ENCODE measurements at regions not wholly inside any gene's neighbourhood (a gene's known extent, or its start where the extent isn't known, plus 50 kb on each side); places are given as distances from the start of the nearest gene placed in this dataset.
"Not testable (repeated sequence)": the region's sequence is repeated elsewhere in the genome, so short reads cannot be mapped to it uniquely, and the experiment has no call there.

DNA sequence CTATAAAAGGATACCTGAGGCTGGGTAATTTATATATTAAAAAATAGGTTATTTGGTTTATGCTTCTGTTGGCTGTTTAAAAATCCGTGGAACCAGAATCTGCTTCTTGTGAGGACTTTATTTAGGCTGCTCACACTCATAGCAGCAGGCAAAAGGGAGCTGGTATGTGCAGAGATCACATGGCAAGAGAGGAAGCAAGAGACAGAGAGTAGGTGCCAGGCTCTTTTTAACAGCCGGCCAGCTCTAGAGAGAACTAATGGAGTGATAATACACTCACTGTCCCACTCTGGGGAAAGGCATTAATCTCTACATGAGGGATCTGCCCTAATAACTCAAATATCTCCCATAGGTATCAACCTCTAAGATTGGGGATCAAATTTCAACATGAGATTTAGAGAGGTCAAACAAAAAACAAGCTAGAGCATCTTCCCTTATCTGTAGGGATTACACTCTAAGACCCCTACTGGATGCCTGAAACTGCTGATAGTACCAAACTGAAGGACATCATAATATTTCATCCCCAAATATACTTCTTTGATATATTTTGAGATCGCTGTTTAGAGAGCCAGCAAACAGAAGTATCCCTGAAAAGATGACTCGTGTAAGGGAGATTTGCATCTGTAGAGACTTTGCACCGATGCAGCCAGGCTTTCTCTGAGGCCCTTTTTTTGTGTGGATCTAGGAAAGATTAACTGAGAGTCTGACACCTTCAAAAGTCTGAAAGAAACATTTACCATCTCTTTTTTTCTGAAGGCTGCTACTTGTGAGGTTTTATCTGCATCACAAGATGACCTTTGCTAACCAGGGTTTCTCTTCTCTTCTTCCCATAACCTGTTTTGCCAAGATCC lies 717.0 kb upstream of the MBL2 start:
- no peaks in the 10 kb centered on the region for H3K36me3 ChIP-seq
- H3K27ac ChIP-seq: no peak overlapping the region
- DNase-seq (peak in 1 of 4 donors; percentile 12), ATAC-seq (no peak)
- H3K4me3 ChIP-seq: no peak overlapping the region
- no peaks in the 10 kb centered on the region for H3K4me1 ChIP-seq
- H3K27me3 ChIP-seq: no peaks in the 10 kb centered on the region
- intact Hi-C loops (cut with DNase I): no loop called here
- TF ChIP-seq, protein P1, sequence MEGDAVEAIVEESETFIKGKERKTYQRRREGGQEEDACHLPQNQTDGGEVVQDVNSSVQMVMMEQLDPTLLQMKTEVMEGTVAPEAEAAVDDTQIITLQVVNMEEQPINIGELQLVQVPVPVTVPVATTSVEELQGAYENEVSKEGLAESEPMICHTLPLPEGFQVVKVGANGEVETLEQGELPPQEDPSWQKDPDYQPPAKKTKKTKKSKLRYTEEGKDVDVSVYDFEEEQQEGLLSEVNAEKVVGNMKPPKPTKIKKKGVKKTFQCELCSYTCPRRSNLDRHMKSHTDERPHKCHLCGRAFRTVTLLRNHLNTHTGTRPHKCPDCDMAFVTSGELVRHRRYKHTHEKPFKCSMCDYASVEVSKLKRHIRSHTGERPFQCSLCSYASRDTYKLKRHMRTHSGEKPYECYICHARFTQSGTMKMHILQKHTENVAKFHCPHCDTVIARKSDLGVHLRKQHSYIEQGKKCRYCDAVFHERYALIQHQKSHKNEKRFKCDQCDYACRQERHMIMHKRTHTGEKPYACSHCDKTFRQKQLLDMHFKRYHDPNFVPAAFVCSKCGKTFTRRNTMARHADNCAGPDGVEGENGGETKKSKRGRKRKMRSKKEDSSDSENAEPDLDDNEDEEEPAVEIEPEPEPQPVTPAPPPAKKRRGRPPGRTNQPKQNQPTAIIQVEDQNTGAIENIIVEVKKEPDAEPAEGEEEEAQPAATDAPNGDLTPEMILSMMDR (IDR thresholded peaks at IDR 0.05): no peak
- H3K9me3 ChIP-seq: peaks cover 0 to 28% of the 10 kb centered on the region in 2 donors

DNA sequence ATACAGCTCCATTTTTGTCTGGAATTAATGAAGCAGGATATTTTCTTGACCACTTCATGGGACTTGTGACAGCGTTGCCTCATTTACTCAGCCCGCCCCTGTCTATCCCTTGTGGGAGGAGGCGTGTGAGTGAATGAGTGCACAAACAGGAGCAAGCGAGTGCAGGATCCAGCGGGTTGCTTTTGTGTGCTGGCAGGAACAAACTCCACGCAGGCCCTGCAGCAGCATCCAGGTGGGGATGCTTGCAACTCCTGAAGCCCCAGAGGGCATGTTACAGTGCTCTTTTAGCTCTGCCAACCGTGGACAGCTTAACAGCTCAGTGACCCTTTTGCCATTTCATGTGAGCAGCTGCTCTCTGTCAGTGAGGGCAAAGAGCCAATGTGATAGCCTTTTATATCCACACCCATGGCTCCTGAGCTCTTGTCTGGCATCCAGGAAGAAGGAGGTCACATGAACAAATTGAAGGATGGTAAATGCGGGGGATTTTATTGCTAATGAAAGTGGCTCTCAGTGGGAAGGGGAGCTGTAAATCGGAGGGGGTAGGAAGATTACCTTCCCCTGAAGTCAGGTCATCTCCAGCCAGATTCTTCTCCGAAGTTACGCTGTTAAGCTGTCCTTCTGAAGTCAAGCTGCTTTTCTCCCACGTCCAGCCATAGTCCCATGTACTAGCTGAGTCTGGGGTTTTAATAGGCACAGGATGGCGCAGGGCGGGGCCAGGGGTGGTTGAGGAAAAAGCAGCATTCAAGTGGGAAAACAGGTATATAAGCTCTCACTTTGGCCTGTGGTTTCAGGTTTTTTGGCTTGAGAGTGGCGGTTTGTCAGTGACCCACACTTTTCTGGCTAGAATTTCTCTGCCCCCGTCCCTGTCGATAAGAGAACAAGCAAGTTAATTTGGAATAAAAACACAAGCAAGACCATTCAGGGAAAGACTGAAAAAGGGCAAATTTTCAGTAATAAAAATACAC lies 714.7 kb upstream of the MBL2 start:
- TF ChIP-seq, protein P1 (IDR thresholded peaks at IDR 0.05): no peak

DNA sequence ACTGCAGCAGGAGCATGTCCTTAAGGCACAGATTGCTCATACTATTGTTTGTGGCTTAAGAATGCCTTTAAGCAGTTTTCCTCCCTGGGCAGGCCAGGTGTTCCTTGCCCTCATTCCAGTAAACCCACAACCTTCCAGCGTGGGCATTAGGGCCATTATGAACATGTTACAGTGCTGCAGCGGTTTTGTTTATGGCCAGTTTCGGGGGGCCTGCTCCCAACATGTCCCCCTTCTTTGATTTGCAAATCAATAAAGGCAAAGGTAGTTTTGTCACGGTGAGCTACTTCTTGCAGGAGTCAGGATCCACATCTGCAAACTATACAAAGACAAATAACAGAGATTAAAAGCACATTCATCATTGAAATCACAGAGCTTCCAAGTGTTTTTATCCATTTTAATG lies 712.8 kb upstream of the MBL2 start:
- H3K4me3 ChIP-seq; H3K36me3 ChIP-seq; H3K27me3 ChIP-seq; intact Hi-C loops (cut with DNase I); DNase-seq; H3K27ac ChIP-seq; ATAC-seq; H3K4me1 ChIP-seq: not testable (repeated sequence)
- H3K9me3 ChIP-seq: peaks cover 0 to 27% of the 10 kb centered on the region in 2 donors

More for the DNA sequence above, 714.7 kb upstream of the MBL2 start:
- intact Hi-C loops (cut with DNase I): no loop called here
- DNase-seq: peak in 1 of 4 donors; percentile 28
- Histone ChIP-seq H3K4me3 (no peak overlapping the region), H3K4me1 (no peaks in the 10 kb centered on the region), H3K27ac (no peak overlapping the region), H3K36me3 (no peaks in the 10 kb centered on the region), H3K9me3 (peaks cover 0 to 27% of the 10 kb centered on the region in 2 donors), H3K27me3 (no peaks in the 10 kb centered on the region)
- no peak for ATAC-seq

DNA sequence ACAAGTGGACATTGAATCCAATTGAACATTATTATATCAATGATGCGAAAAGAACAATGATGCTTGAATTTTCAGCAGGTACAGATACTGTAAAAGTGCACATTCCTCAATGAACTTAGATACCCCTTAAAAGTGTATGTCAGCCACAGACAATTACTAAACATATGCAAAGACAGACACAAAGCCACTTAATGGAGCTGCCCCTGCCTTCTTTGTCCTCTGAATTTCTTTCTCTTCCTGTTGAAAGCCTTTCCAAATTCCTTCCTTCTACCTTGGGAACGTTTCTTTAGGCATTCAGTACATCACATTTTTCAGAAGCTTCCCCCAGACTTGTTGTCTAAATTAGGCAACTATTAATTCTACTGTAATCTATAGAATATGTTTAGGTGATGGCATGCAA lies 706.8 kb upstream of the MBL2 start:
- ATAC-seq (no peak), DNase-seq (no peak)
- TF ChIP-seq, protein P1 (IDR thresholded peaks at IDR 0.05): no peak
- Histone ChIP-seq H3K4me1 (no peaks in the 10 kb centered on the region), H3K9me3 (peaks cover 0 to under 1% of the 10 kb centered on the region in 2 donors), H3K36me3 (no peaks in the 10 kb centered on the region), H3K27ac (no peak overlapping the region), H3K27me3 (no peaks in the 10 kb centered on the region), H3K4me3 (no peak overlapping the region)
- intact Hi-C loops (cut with DNase I): no loop called here

DNA sequence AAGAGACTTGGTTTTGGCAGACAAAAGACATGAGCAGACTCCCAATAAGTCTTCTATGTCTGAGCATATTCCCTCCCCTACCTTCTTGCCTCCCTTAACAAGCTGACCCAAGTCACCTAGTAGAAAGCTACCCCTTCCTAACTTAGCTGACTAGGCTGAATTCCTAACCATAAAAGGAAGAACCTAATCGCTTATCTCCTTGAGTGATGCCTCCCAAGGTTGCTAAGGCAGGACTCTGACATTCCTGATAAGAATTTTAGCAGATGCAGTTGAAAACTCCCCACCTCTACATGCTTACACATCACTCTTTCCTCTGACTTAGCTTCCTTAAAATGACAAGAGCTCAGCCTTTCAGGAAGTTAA lies 704.7 kb upstream of the MBL2 start:
- Histone ChIP-seq H3K36me3 (no peaks in the 10 kb centered on the region), H3K4me3 (no peak overlapping the region), H3K27me3 (no peaks in the 10 kb centered on the region), H3K27ac (no peak overlapping the region), H3K4me1 (no peaks in the 10 kb centered on the region), H3K9me3 (no peaks in the 10 kb centered on the region)
- DNase-seq (no peak), ATAC-seq (no peak)
- intact Hi-C loops (cut with DNase I): no loop called here
- TF ChIP-seq, protein P1 (IDR thresholded peaks at IDR 0.05): no peak

Data from left lung (tissue), 4 donors.